GM12878 (cell line): ENCODE measurements at regions not wholly inside any gene's neighbourhood (a gene's known extent, or its start where the extent isn't known, plus 50 kb on each side); places are given as distances from the start of the nearest gene placed in this dataset.

Source experiments
- ATAC-seq: fragments of 200-7000 bp; cut with Tn5 transposase; 3 replicates; pipeline ENCODE4 v1.9.1; 2020; ENCODE audit warnings: mild to moderate bottlenecking, moderate library complexity
- BruUV-seq: library from RNA; stranded (reverse); fragments of 400-500 nt; replicated peaks from 2 replicates; lab custom pipeline; 2021; lab: Mats Ljungman, UMichigan
- CTCF ChIA-PET: fragments of 300-600 bp; sonication (Branson Sonifier 250); formaldehyde crosslinking; extraction: SDS; loops from one replicate; lab custom pipeline; 2021; ENCODE audit warnings: inconsistent platforms; lab: Yijun Ruan, JAX
- POLR2A ChIA-PET: fragments of 350-600 bp; formaldehyde crosslinking; extraction: SDS; loops from one replicate; lab custom pipeline; 2021; ENCODE audit warnings: inconsistent platforms; lab: Charles Lee
- RAD21 ChIA-PET: fragments of 300-600 bp; sonication (Branson Sonifier 250); formaldehyde crosslinking; loops from one replicate; lab custom pipeline; 2023; ENCODE audit warnings: antibody characterized with exemption; ENCODE audit not compliant: unreplicated experiment; lab: Charles Lee
- SMC1A ChIA-PET: fragments of 300-600 bp; sonication (Branson Sonifier 250); formaldehyde crosslinking; loops from one replicate; lab custom pipeline; 2023; ENCODE audit not compliant: unreplicated experiment, uncharacterized antibody; lab: Charles Lee
- DNase-seq: peaks from one replicate; pipeline ENCODE4 v3.0.0-alpha.2; 2011; ENCODE audit warnings: low read depth, low spot score
- FAIRE-seq: peaks from 3 replicates; lab custom pipeline; 2011; peaks lifted over from hg19 to GRCh38; lab: Jason Lieb, UNC
- H2AFZ ChIP-seq: 2 replicates; pipeline ENCODE4 v1.6.0; 2011; ENCODE audit warnings: low read depth, low read length, control low read depth; ENCODE audit not compliant: control insufficient read depth
- H3K27ac ChIP-seq: 2 replicates; pipeline ENCODE4 v1.5.1; 2011; ENCODE audit warnings: control low read depth; ENCODE audit not compliant: control insufficient read depth, insufficient read depth
- H3K27me3 ChIP-seq, 2 experiments: replicated peaks in 1 of 2; 2 replicates each; pipeline versions ENCODE4 v1.6.0 to v1.6.1; 2011; ENCODE audit warnings: low read length in 1 of 2; ENCODE audit not compliant: control insufficient read depth in 2 of 2, insufficient read depth in 2 of 2
- H3K36me3 ChIP-seq, 2 experiments: 2 replicates each; pipeline ENCODE4 v1.5.1; 2011; ENCODE audit warnings: low read length in 1 of 2; ENCODE audit not compliant: control insufficient read depth in 2 of 2, insufficient read depth in 2 of 2
- H3K4me1 ChIP-seq: 2 replicates; pipeline ENCODE4 v1.6.1; 2011; ENCODE audit warnings: mild to moderate bottlenecking, low read length, moderate library complexity, mixed read lengths; ENCODE audit not compliant: control insufficient read depth, insufficient read depth
- H3K4me2 ChIP-seq: 2 replicates; pipeline ENCODE4 v1.6.0; 2011; ENCODE audit warnings: control low read depth; ENCODE audit not compliant: control insufficient read depth, insufficient read depth
- H3K4me3 ChIP-seq: fragments of 200-600 bp; sonication (generic); 2 replicates; pipeline ENCODE4 v1.5.1; 2016
- H3K79me2 ChIP-seq: 2 replicates; pipeline ENCODE4 v1.6.0; 2011; ENCODE audit warnings: low read length; ENCODE audit not compliant: control insufficient read depth, insufficient read depth
- H3K9ac ChIP-seq: 2 replicates; pipeline ENCODE4 v1.8.0; 2011; ENCODE audit warnings: low read length, control low read depth, mixed read lengths; ENCODE audit not compliant: control insufficient read depth, insufficient read depth
- H3K9me3 ChIP-seq: replicated peaks from 3 replicates; pipeline ENCODE4 v1.5.1; 2011; ENCODE audit warnings: mild to moderate bottlenecking, low read length; ENCODE audit not compliant: control insufficient read depth, insufficient read depth
- H4K20me1 ChIP-seq: 2 replicates; pipeline ENCODE4 v1.6.0; 2011; ENCODE audit not compliant: control insufficient read depth, insufficient read depth
- BACH1 ChIP-seq: fragments of 450-650 bp; IDR thresholded peaks from 2 replicates; pipeline ENCODE4 v1.6.1; 2017; ENCODE audit warnings: mild to moderate bottlenecking, borderline replicate concordance
- BCL11A ChIP-seq: IDR thresholded peaks from 2 replicates; pipeline ENCODE4 v1.6.1; 2011; ENCODE audit warnings: low read depth, low read length
- BHLHE40 ChIP-seq, 2 experiments: fragments of 450-650 bp in 1 of 2; IDR thresholded peaks; 2 replicates each; pipeline ENCODE4 v1.6.1; 2011 to 2017; ENCODE audit warnings: low read depth in 2 of 2, borderline replicate concordance in 1 of 2, improper control_type of control experiment in 1 of 2, low read length in 1 of 2, mild to moderate bottlenecking in 1 of 2
- CREB1 ChIP-seq: IDR thresholded peaks from 2 replicates; pipeline ENCODE4 v1.6.1; 2012; ENCODE audit warnings: low read depth, mild to moderate bottlenecking, inconsistent platforms
- FOXK2 ChIP-seq: fragments of 450-650 bp; IDR thresholded peaks from 2 replicates; pipeline ENCODE4 v1.6.1; 2017; ENCODE audit warnings: mild to moderate bottlenecking, moderate library complexity
- IKZF1 ChIP-seq: fragments of 450-650 bp; conservative IDR thresholded peaks from 2 replicates; pipeline ENCODE4 v1.6.1; 2017; ENCODE audit warnings: antibody characterized with exemption, mild to moderate bottlenecking
- MYB ChIP-seq: fragments of 150-350 bp; IDR thresholded peaks from 2 replicates; pipeline ENCODE4 v1.6.1; 2014; ENCODE audit warnings: mild to moderate bottlenecking, low read depth, low read length, borderline replicate concordance
- NR2C1 ChIP-seq: fragments of 450-650 bp; IDR thresholded peaks from 2 replicates; pipeline ENCODE4 v1.6.1; 2017; ENCODE audit warnings: antibody characterized with exemption, mild to moderate bottlenecking, moderate library complexity
- RB1 ChIP-seq: fragments of 450-650 bp; formaldehyde crosslinking; IDR thresholded peaks from 2 replicates; pipeline ENCODE4 v1.6.1; 2017; ENCODE audit warnings: mild to moderate bottlenecking, borderline replicate concordance
- SMARCA5 ChIP-seq: fragments of 450-650 bp; IDR thresholded peaks from 2 replicates; pipeline ENCODE4 v1.6.1; 2017; ENCODE audit warnings: mild to moderate bottlenecking
- SMC3 ChIP-seq: IDR thresholded peaks from 2 replicates; pipeline ENCODE4 v1.6.1; 2011; ENCODE audit warnings: low read length, improper control_type of control experiment, borderline replicate concordance
- STAT1 ChIP-seq: fragments of 450-650 bp; conservative IDR thresholded peaks from 2 replicates; pipeline ENCODE4 v1.6.1; 2014; ENCODE audit warnings: antibody characterized with exemption, mild to moderate bottlenecking
- YBX1 ChIP-seq: fragments of 450-650 bp; IDR thresholded peaks from 2 replicates; pipeline ENCODE4 v1.6.1; 2016; ENCODE audit warnings: antibody characterized with exemption
- ZNF217 ChIP-seq: fragments of 450-650 bp; IDR thresholded peaks from 2 replicates; pipeline ENCODE4 v1.6.1; 2017; ENCODE audit warnings: antibody characterized with exemption, mild to moderate bottlenecking
- WGBS: methylation state at CpG from one replicate; pipeline ENCODE4 v1.1.6; 2016; ENCODE audit warnings: low lambda C conversion rate; ENCODE audit not compliant: insufficient replicate concordance, insufficient coverage; ENCODE audit errors: missing lambda C conversion rate; 5-methylcytosine and 5-hydroxymethylcytosine counted together
- in situ Hi-C: fragments of 300-500 bp; cut with MboI; formaldehyde crosslinking; loops from 9 replicates; pipeline ENCODE4 v1.14.3; 2018; ENCODE audit warnings: mixed read lengths
- intact Hi-C: fragments of 100-400 bp; cut with micrococcal nuclease; formaldehyde crosslinking; loops from one replicate; pipeline ENCODE4 v1.14.2; 2022; ENCODE audit not compliant: unreplicated experiment
- TF ChIP-seq, protein P1 (sequence below): fragments of 450-650 bp; formaldehyde crosslinking; IDR thresholded peaks from 2 replicates; pipeline ENCODE4 v1.4.0; 2022; ENCODE audit warnings: mild to moderate bottlenecking, moderate library complexity
- TF ChIP-seq, protein P2 (sequence below): fragments of 450-650 bp; IDR thresholded peaks from 2 replicates; pipeline ENCODE4 v1.6.1; 2017; ENCODE audit warnings: mild to moderate bottlenecking, moderate library complexity
- TF ChIP-seq, protein P3 (sequence below), 3 experiments: IDR thresholded peaks in 2 of 3; conservative IDR thresholded peaks in 1 of 3; 2 replicates each; pipeline ENCODE4 v1.5.1; 2011; ENCODE audit warnings: low read depth in 3 of 3, low read length in 3 of 3, mild to moderate bottlenecking in 3 of 3, control low read depth in 2 of 3, moderate library complexity in 2 of 3, inconsistent platforms in 1 of 3, mixed read lengths in 1 of 3; ENCODE audit not compliant: control insufficient read depth in 2 of 3, insufficient read depth in 1 of 3; ENCODE audit errors: extremely low read depth in 1 of 3

DNA sequence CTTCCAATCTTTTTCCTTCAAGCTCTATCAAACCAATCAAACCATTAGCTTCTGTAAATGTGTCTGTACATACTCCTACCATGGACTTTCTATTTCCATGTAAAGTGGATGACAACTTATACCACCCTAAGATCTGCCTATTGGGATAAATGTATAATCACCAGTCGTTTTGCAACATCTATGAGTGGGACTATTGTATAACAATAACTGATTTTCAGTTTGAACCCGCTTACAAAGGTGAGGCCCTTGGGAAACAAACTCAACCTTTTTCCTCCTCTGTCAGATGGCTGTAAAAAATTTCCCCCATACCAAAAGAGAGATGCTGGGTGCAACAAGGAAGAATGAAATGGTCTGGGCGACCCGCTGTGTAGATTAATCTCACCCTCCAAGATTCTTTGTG is 399.1 kb upstream of the ADAMTS5 start:
- Histone ChIP-seq H3K4me2 (no peak overlapping the region), H3K27me3 (no peaks in the 10 kb centered on the region), H3K4me1 (no peaks in the 10 kb centered on the region), H4K20me1 (no peaks in the 10 kb centered on the region), H3K4me3 (no peak overlapping the region), H3K9me3 (no peaks in the 10 kb centered on the region; the same call in 2 of the 3 replicates), H3K79me2 (no peaks in the 10 kb centered on the region), H3K36me3 (no peaks in the 10 kb centered on the region), H3K9ac (no peak overlapping the region), H3K27ac (no peak overlapping the region), H2AFZ (no peak overlapping the region)
- POLR2A ChIA-PET = no interaction called here
- in situ Hi-C loops (no loop called here), intact Hi-C loops (no loop called here)
- SMC1A ChIA-PET = no interaction called here
- 21% methylated on average over 4 of the region's 4 CpGs for WGBS
- RAD21 ChIA-PET = no interaction called here
- no TSS peak for BruUV-seq
- ATAC-seq = no peak
- CTCF ChIA-PET = no interaction called here
- FAIRE-seq = no peak
- no peak for DNase-seq
- TF ChIP-seq, protein P1, sequence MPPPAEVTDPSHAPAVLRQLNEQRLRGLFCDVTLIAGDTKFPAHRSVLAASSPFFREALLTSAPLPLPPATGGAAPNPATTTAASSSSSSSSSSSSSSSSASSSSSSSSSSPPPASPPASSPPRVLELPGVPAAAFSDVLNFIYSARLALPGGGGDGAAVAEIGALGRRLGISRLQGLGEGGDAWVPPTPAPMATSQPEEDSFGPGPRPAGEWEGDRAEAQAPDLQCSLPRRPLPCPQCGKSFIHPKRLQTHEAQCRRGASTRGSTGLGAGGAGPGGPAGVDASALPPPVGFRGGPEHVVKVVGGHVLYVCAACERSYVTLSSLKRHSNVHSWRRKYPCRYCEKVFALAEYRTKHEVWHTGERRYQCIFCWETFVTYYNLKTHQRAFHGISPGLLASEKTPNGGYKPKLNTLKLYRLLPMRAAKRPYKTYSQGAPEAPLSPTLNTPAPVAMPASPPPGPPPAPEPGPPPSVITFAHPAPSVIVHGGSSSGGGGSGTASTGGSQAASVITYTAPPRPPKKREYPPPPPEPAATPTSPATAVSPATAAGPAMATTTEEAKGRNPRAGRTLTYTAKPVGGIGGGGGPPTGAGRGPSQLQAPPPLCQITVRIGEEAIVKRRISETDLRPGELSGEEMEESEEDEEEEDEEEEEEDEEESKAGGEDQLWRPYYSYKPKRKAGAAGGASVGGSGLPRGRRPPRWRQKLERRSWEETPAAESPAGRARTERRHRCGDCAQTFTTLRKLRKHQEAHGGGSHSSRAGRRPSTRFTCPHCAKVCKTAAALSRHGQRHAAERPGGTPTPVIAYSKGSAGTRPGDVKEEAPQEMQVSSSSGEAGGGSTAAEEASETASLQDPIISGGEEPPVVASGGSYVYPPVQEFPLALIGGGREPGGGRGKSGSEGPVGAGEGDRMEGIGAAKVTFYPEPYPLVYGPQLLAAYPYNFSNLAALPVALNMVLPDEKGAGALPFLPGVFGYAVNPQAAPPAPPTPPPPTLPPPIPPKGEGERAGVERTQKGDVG = no peak
- TF ChIP-seq SMARCA5 (no peak), BACH1 (no peak), RB1 (no peak), ZNF217 (no peak), MYB (no peak), BCL11A (no peak), SMC3 (no peak), STAT1 (no peak), YBX1 (no peak), IKZF1 (no peak), BHLHE40 (IDR thresholded peaks at IDR 0.05; ENCODE audit: borderline replicate concordance in 1 of 2, low read depth in 2 of 2, low read length in 1 of 2) (no peak), FOXK2 (no peak), CREB1 (no peak), NR2C1 (no peak)
- TF ChIP-seq, protein P2, sequence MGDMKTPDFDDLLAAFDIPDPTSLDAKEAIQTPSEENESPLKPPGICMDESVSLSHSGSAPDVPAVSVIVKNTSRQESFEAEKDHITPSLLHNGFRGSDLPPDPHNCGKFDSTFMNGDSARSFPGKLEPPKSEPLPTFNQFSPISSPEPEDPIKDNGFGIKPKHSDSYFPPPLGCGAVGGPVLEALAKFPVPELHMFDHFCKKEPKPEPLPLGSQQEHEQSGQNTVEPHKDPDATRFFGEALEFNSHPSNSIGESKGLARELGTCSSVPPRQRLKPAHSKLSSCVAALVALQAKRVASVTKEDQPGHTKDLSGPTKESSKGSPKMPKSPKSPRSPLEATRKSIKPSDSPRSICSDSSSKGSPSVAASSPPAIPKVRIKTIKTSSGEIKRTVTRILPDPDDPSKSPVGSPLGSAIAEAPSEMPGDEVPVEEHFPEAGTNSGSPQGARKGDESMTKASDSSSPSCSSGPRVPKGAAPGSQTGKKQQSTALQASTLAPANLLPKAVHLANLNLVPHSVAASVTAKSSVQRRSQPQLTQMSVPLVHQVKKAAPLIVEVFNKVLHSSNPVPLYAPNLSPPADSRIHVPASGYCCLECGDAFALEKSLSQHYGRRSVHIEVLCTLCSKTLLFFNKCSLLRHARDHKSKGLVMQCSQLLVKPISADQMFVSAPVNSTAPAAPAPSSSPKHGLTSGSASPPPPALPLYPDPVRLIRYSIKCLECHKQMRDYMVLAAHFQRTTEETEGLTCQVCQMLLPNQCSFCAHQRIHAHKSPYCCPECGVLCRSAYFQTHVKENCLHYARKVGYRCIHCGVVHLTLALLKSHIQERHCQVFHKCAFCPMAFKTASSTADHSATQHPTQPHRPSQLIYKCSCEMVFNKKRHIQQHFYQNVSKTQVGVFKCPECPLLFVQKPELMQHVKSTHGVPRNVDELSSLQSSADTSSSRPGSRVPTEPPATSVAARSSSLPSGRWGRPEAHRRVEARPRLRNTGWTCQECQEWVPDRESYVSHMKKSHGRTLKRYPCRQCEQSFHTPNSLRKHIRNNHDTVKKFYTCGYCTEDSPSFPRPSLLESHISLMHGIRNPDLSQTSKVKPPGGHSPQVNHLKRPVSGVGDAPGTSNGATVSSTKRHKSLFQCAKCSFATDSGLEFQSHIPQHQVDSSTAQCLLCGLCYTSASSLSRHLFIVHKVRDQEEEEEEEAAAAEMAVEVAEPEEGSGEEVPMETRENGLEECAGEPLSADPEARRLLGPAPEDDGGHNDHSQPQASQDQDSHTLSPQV = no peak
- TF ChIP-seq, protein P3, sequence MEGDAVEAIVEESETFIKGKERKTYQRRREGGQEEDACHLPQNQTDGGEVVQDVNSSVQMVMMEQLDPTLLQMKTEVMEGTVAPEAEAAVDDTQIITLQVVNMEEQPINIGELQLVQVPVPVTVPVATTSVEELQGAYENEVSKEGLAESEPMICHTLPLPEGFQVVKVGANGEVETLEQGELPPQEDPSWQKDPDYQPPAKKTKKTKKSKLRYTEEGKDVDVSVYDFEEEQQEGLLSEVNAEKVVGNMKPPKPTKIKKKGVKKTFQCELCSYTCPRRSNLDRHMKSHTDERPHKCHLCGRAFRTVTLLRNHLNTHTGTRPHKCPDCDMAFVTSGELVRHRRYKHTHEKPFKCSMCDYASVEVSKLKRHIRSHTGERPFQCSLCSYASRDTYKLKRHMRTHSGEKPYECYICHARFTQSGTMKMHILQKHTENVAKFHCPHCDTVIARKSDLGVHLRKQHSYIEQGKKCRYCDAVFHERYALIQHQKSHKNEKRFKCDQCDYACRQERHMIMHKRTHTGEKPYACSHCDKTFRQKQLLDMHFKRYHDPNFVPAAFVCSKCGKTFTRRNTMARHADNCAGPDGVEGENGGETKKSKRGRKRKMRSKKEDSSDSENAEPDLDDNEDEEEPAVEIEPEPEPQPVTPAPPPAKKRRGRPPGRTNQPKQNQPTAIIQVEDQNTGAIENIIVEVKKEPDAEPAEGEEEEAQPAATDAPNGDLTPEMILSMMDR (IDR thresholded peaks at IDR 0.05 in 2 of 3, conservative IDR thresholded peaks at IDR 0.05 in 1 of 3; ENCODE audit: control insufficient read depth in 2 of 3, extremely low read depth in 1 of 3, insufficient read depth in 1 of 3, low read depth in 3 of 3, low read length in 3 of 3) = no peak
